GM19372 (cell line): ENCODE measurements at regions not wholly inside any gene's neighbourhood (a gene's known extent, or its start where the extent isn't known, plus 50 kb on each side); places are given as distances from the start of the nearest gene placed in this dataset.
"Not testable (repeated sequence)": the region's sequence is repeated elsewhere in the genome, so short reads cannot be mapped to it uniquely, and the experiment has no call there.

Experiments used
- ATAC-seq: cut with Tn5 transposase; IDR thresholded peaks from one replicate; pipeline ENCODE4 v1.9.1; 2021; ENCODE audit warnings: mild to moderate bottlenecking, low read depth, moderate library complexity; ENCODE audit not compliant: unreplicated experiment

- not testable (repeated sequence) for ATAC-seq
Observed at GRCh38 chr1:104135036-104135435, 385.3 kb downstream of the AMY1C start.

GRCh38 chr1:104136621-104137020, 386.9 kb downstream of the AMY1C start:
- ATAC-seq, result no peak

- no peak for ATAC-seq
Observed at GRCh38 chr1:104156738-104157137, 407.0 kb downstream of the AMY1C start.

GRCh38 chr1:104163912-104164476, 414.3 kb downstream of the AMY1C start:
- ATAC-seq, result no peak

- no peak for ATAC-seq
Observed at GRCh38 chr1:104172243-104172681, 422.6 kb downstream of the AMY1C start.

GRCh38 chr1:104182251-104182650, 432.6 kb downstream of the AMY1C start:
- ATAC-seq, result no peak

- no peak for ATAC-seq
Observed at GRCh38 chr1:104189207-104189606, 439.5 kb downstream of the AMY1C start.

GRCh38 chr1:104190821-104191220, 441.1 kb downstream of the AMY1C start:
- ATAC-seq, result no peak

GRCh38 chr1:104195395-104195794, 445.7 kb downstream of the AMY1C start:
- no peak for ATAC-seq

- ATAC-seq, result no peak
Observed at GRCh38 chr1:104196136-104196535, 446.4 kb downstream of the AMY1C start.

- no peak for ATAC-seq
Observed at GRCh38 chr1:104197516-104197915, 447.8 kb downstream of the AMY1C start.

- ATAC-seq, result no peak
Observed at GRCh38 chr1:104212239-104212638, 462.5 kb downstream of the AMY1C start.

GRCh38 chr1:104217395-104217986, 467.8 kb downstream of the AMY1C start:
- ATAC-seq, result not testable (repeated sequence)

GRCh38 chr1:104229860-104230259, 480.2 kb downstream of the AMY1C start:
- ATAC-seq, result no peak

GRCh38 chr1:104231676-104232075, 482.0 kb downstream of the AMY1C start:
- ATAC-seq, result no peak

GRCh38 chr1:104235141-104235540, 485.4 kb downstream of the AMY1C start:
- ATAC-seq, result no peak

GRCh38 chr1:104238991-104239390, 489.3 kb downstream of the AMY1C start:
- ATAC-seq, result no peak

GRCh38 chr1:104248385-104248784, 498.7 kb downstream of the AMY1C start:
- ATAC-seq, result no peak

GRCh38 chr1:104259481-104259880, 509.8 kb downstream of the AMY1C start:
- no peak for ATAC-seq

GRCh38 chr1:104263110-104263509, 513.4 kb downstream of the AMY1C start:
- ATAC-seq, result not testable (repeated sequence)

GRCh38 chr1:104264521-104264920, 514.8 kb downstream of the AMY1C start:
- no peak for ATAC-seq

- no peak for ATAC-seq
Observed at GRCh38 chr1:104265163-104265562, 515.5 kb downstream of the AMY1C start.
